GM13977 (cell line): ENCODE measurements at regions not wholly inside any gene's neighbourhood (a gene's known extent, or its start where the extent isn't known, plus 50 kb on each side); places are given as distances from the start of the nearest gene placed in this dataset.

Source experiments
- DNase-seq: peaks from one replicate; pipeline ENCODE4 v3.0.0; 2012; ENCODE audit warnings: low spot score
- CTCF ChIP-seq: IDR thresholded peaks from 2 replicates; pipeline ENCODE4 v1.5.1; 2012; ENCODE audit warnings: mild to moderate bottlenecking, control low read depth; ENCODE audit not compliant: insufficient read depth; ENCODE audit errors: extremely low read depth, missing control alignments
- in situ Hi-C: fragments of 300-500 bp; cut with MboI; formaldehyde crosslinking; loops from one replicate; pipeline ENCODE4 v1.12.0; 2022; ENCODE audit warnings: low sequenced_read_pairs, low pct_unique_long_range_greater_than_20kb, mixed read lengths, inconsistent platforms; ENCODE audit not compliant: unreplicated experiment

GRCh38 chr15:97786741-97787140 lies 173.8 kb upstream of the ARRDC4 start:
- no peak for TF ChIP-seq CTCF

GRCh38 chr15:97790180-97790579 lies 170.3 kb upstream of the ARRDC4 start:
- no peak for TF ChIP-seq CTCF
- no peak for DNase-seq
- in situ Hi-C loops = no loop called here

More at GRCh38 chr15:97786741-97787140, 173.8 kb upstream of the ARRDC4 start:
- DNase-seq = no peak
- in situ Hi-C loops = no loop called here

DNA sequence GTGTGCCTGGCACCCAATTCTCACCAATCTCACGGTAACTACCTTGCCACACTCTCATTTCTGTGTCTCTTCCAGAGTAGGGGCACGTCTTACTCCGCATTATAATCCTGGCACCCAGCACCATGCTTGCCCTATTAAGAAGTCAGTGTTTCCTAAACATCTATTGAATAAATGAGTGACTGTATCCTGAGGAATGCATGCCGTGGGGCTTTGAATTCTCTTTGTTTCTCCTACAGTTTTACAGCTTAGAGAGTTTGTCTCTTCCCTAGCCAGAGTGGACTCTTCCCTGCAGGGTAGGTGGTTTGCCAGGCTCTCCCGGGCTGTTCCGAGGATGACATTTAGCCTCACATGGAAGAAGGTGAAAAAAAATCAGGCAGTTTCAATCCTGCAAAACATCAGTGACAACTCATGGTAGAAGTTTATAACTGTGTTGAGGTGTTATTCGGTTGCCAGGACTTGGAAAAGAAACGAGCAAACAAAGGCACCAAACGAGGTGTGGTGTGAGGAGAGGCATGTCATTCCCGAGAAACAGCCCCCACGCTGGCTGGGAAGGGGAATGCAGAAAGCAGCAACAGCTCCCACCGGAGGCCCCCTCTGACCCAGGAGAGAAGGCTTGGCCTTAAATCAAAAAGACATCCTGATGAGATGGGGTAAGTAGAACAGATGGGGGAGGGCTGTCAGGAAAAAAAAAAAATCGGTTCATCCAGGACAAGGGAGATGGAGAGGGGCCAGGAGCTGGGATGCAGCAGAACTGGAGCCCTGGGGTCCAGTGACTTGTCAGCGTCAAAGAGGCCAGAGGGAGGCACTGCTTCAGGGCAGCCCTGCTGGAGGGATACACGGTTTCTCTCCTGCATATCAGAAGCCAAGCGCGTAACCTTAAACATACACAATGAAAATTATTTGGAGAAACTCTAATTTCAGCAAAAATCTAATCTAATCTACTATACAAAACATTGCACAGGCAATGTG lies 168.4 kb upstream of the ARRDC4 start:
- DNase-seq = no peak
- in situ Hi-C loops = no loop called here
- no peak for TF ChIP-seq CTCF

DNA sequence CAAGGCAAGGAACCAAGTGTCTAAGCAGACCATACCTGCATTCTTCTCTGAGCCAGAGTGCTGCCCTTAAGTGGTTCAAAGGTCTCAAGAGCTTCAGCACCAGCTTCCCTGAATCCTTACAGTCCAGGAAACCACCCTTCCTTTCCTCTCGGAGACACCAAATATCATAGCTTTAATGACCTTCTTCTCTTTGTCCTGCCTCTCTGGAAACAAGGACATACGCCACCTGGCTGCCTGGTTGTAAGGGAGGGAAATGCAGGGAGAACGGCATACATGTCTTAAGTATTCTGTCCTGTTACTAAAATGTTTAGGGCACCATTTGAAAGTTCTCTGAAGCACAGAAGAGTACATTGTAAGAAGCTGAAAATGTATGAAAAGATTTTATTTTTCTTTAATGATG lies 155.6 kb upstream of the ARRDC4 start:
- in situ Hi-C loops = no loop called here
- no peak for DNase-seq
- no peak for TF ChIP-seq CTCF

DNA sequence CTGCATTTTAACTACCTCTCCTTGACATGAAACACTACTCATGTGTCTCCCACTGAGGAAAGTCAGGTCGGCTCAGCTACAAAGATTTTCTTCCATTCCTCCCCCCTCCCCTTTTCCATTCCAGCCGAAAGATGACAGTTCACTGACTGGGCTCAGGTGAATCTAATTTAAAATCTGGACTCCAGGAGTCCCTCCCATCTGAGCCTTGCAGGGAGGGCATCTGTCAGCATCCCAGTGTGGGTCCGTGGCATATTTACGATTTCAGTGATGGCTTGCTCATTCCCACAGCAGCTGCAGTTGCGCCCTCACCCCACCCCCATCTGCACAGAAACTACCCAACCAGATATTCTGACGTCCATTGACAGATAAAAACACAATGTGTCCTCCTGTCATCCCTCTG lies 153.7 kb upstream of the ARRDC4 start:
- no peak for DNase-seq
- no peak for TF ChIP-seq CTCF
- in situ Hi-C loops = no loop called here

GRCh38 chr15:97815835-97816234 lies 144.7 kb upstream of the ARRDC4 start:
- no peak for DNase-seq
- no peak for TF ChIP-seq CTCF
- in situ Hi-C loops = no loop called here
